ENCODE measurements at regions not wholly inside any gene's neighbourhood (a gene's known extent, or its start where the extent isn't known, plus 50 kb on each side); places are given as distances from the start of the nearest gene placed in this dataset.

DNA sequence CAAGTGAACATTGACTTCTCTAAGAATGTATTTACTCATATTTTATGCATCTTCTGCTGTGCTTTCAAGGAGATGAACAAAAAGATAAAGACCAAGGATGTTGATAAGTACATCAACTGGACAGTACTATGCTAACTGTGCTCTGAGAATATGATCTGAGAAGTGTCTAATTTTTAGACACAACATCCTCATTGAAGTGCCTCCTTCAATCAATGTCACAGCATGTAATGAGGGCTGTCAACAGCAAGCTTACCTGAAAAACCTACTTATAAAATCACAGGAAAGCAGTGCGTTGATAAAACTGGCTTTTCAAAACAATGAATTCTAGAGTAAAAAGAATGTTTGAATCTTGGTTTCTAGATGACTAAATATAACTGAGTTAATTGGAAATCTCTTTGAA lies 452.9 kb upstream of the DSEL start:
- intact Hi-C loops (cut with DNase I), result no loop called here
- no peaks in the 10 kb centered on the region for H3K4me1 ChIP-seq

GRCh38 chr18:67966224-67966623 lies 449.7 kb upstream of the DSEL start:
- Histone ChIP-seq H3K4me3 (no peak overlapping the region), H3K27me3 (no peaks in the 10 kb centered on the region), H3K9me3 (no peaks in the 10 kb centered on the region), H3K36me3 (no peaks in the 10 kb centered on the region), H3K4me1 (no peaks in the 10 kb centered on the region), H3K27ac (no peak overlapping the region)
- intact Hi-C loops (cut with DNase I), result no loop called here
- peak; percentile 75 for ATAC-seq
- TF ChIP-seq, protein P1, sequence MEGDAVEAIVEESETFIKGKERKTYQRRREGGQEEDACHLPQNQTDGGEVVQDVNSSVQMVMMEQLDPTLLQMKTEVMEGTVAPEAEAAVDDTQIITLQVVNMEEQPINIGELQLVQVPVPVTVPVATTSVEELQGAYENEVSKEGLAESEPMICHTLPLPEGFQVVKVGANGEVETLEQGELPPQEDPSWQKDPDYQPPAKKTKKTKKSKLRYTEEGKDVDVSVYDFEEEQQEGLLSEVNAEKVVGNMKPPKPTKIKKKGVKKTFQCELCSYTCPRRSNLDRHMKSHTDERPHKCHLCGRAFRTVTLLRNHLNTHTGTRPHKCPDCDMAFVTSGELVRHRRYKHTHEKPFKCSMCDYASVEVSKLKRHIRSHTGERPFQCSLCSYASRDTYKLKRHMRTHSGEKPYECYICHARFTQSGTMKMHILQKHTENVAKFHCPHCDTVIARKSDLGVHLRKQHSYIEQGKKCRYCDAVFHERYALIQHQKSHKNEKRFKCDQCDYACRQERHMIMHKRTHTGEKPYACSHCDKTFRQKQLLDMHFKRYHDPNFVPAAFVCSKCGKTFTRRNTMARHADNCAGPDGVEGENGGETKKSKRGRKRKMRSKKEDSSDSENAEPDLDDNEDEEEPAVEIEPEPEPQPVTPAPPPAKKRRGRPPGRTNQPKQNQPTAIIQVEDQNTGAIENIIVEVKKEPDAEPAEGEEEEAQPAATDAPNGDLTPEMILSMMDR (IDR thresholded peaks at IDR 0.05), result no peak
- no peak for DNase-seq

More for the DNA sequence above, 452.9 kb upstream of the DSEL start:
- H3K9me3 ChIP-seq, result no peaks in the 10 kb centered on the region
- H3K36me3 ChIP-seq, result no peaks in the 10 kb centered on the region
- DNase-seq, result no peak
- no peak overlapping the region for H3K27ac ChIP-seq
- no peak overlapping the region for H3K4me3 ChIP-seq
- no peaks in the 10 kb centered on the region for H3K27me3 ChIP-seq
- no peak for ATAC-seq
- TF ChIP-seq, protein P1 (IDR thresholded peaks at IDR 0.05), result no peak

DNA sequence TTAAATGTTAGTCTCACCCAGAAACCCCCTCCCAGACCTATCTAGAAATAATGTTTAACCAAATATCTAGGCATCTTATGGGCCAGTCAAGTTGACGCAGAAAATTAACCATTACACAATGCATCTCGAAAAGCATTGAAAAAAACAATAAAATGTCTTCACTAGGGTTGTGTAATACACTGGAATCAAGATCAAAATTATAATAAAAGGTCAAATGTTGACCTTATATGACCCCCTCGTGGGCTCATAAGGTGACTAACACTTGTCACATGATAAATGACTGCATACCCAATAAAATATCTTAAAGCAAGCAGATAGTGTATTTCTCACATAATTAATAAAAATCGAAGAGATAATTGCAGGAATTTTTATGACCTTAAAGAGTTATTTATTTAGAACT lies 447.9 kb upstream of the DSEL start:
- Histone ChIP-seq H3K27ac (no peak overlapping the region), H3K4me1 (no peaks in the 10 kb centered on the region), H3K9me3 (no peaks in the 10 kb centered on the region), H3K4me3 (no peak overlapping the region), H3K36me3 (no peaks in the 10 kb centered on the region), H3K27me3 (no peaks in the 10 kb centered on the region)
- DNase-seq (no peak), ATAC-seq (no peak)
- intact Hi-C loops (cut with DNase I), result no loop called here
- TF ChIP-seq, protein P1 (IDR thresholded peaks at IDR 0.05), result no peak

DNA sequence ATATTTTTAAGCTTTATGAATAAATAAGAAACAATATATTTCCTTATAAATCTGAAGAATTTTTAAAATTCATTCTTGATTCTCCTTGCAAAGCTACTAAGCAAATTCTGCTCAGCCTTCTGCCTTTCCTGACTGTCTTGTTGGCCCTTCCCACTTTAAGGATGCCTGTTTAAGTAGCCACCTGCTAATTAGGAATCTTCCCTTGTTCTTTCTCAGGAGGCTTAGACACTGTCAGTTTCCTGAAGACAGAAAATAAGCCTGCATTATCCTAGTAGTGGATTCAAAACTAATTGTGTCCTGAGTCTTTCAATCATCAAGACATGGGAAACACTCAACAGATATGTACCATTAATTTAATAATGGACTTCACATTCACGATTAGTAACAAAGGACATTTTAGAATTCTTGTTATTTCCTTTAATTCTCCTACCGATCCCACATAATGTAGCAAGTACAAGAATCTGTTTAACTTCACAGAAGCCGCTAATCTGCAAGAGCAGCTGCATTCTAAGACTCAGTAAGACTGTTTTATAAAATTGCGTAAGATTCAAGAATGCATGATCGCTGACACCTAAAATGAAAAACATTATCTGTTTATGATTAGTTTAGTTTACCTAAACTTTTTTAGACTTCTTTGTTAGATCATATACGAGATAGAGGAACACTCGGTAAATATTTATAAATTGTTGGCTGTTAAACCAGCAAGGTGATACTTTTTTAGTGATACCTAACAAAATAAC lies 445.4 kb upstream of the DSEL start:
- intact Hi-C loops (cut with DNase I), result no loop called here
- no peak overlapping the region for H3K4me3 ChIP-seq
- no peaks in the 10 kb centered on the region for H3K36me3 ChIP-seq
- no peaks in the 10 kb centered on the region for H3K9me3 ChIP-seq
- no peaks in the 10 kb centered on the region for H3K27me3 ChIP-seq
- ATAC-seq (no peak), DNase-seq (no peak)
- no peak overlapping the region for H3K27ac ChIP-seq
- no peaks in the 10 kb centered on the region for H3K4me1 ChIP-seq
- TF ChIP-seq, protein P1 (IDR thresholded peaks at IDR 0.05), result no peak

DNA sequence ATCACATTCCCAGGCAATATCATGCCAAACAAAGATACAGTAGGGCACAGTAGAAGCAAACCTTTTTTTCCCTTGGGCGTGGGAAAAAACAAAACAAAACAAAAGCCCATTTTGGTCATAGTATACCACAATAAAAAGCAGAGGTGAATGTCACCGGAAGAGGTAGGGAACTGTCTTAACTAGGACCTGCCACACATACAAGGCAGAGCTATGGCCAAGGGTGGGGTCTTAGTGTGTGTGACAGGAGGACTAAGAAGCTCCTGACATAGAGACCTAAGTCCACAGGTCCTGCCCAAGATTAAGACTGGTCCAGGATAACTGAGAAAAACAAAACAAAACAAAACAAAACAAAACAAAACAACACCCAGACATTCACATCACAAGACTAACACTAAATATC lies 441.2 kb upstream of the DSEL start:
- no peak for DNase-seq

More for the DNA sequence above, 441.2 kb upstream of the DSEL start:
- TF ChIP-seq, protein P1 (IDR thresholded peaks at IDR 0.05), result no peak
- no peak for ATAC-seq
- Histone ChIP-seq H3K9me3 (no peaks in the 10 kb centered on the region), H3K4me3 (no peak overlapping the region), H3K27me3 (no peaks in the 10 kb centered on the region), H3K36me3 (no peaks in the 10 kb centered on the region), H3K27ac (no peak overlapping the region), H3K4me1 (no peaks in the 10 kb centered on the region)
- intact Hi-C loops (cut with DNase I), result no loop called here

All from left lung (tissue), 4 donors.